ENCODE measurements at regions not wholly inside any gene's neighbourhood (a gene's known extent, or its start where the extent isn't known, plus 50 kb on each side); places are given as distances from the start of the nearest gene placed in this dataset.

GRCh38 chr4:111502626-111503025 is 642.6 kb upstream of the FAM241A start:
- TF ChIP-seq CTCF (IDR thresholded peaks at IDR 0.05) (no peak), REST (IDR thresholded peaks at IDR 0.05; ENCODE audit: insufficient read depth in 1 of 2, low read depth in 2 of 2, low read length in 1 of 2) (no peak), TCF7L2 (IDR thresholded peaks at IDR 0.05; ENCODE audit: low read depth, low read length) (no peak)
